MM.1S (cell line): ENCODE measurements at regions not wholly inside any gene's neighbourhood (a gene's known extent, or its start where the extent isn't known, plus 50 kb on each side); places are given as distances from the start of the nearest gene placed in this dataset.

Experiments
- EZH2 ChIP-seq: fragments of 300-600 bp; sonication (generic); optimal IDR thresholded peaks from 2 replicates; pipeline ENCODE3; 2017; ENCODE audit warnings: low read depth, mild to moderate bottlenecking, antibody characterized with exemption, low read length, mixed read lengths
- TF ChIP-seq, protein P1 (sequence below): fragments of 300-600 bp; sonication (generic); IDR thresholded peaks from 2 replicates; pipeline ENCODE4 v1.5.1; 2016; ENCODE audit warnings: antibody characterized with exemption, low read length, mixed read lengths

DNA sequence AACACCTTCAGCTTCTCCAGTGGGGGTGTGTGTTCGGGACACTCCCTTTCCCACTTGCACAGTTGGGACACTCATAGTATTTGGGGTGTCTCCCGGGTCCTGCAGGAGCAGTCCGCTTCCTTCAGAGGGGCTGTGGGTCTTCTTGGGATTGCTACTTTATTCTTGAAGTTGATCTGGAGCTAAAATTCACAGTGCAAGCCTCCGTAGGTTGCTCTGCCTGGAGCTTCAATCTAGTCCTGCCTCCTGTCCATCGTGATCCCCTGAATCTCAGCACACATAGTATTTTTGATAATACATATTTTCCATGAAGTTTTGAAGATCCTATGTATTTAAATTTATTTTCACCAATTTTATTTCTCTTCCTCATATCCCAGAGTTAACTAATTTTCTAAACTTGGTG is 902.1 kb downstream of the LTN1 start:
- TF ChIP-seq, protein P1, sequence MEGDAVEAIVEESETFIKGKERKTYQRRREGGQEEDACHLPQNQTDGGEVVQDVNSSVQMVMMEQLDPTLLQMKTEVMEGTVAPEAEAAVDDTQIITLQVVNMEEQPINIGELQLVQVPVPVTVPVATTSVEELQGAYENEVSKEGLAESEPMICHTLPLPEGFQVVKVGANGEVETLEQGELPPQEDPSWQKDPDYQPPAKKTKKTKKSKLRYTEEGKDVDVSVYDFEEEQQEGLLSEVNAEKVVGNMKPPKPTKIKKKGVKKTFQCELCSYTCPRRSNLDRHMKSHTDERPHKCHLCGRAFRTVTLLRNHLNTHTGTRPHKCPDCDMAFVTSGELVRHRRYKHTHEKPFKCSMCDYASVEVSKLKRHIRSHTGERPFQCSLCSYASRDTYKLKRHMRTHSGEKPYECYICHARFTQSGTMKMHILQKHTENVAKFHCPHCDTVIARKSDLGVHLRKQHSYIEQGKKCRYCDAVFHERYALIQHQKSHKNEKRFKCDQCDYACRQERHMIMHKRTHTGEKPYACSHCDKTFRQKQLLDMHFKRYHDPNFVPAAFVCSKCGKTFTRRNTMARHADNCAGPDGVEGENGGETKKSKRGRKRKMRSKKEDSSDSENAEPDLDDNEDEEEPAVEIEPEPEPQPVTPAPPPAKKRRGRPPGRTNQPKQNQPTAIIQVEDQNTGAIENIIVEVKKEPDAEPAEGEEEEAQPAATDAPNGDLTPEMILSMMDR: no peak
- TF ChIP-seq EZH2: no peak
